ENCODE measurements at regions not wholly inside any gene's neighbourhood (a gene's known extent, or its start where the extent isn't known, plus 50 kb on each side); places are given as distances from the start of the nearest gene placed in this dataset.

GRCh38 chr10:109430043-109430760, 493.1 kb downstream of the XPNPEP1 start:
- no peak overlapping the region for H3K27ac ChIP-seq (ENCODE audit: low read depth in 1 of 2, low read length in 1 of 2)
- 90% methylated on average over 6 of the region's 6 CpGs for WGBS
- H3K36me3 ChIP-seq (ENCODE audit: control insufficient read depth in 2 of 2, insufficient read depth in 2 of 2, low read length in 1 of 2), result no peaks in the 10 kb centered on the region
- no peaks in the 10 kb centered on the region for H3K9me3 ChIP-seq (ENCODE audit: control insufficient read depth in 2 of 2, insufficient read depth in 1 of 2, low read length in 1 of 2)
- H3K4me1 ChIP-seq (ENCODE audit: control insufficient read depth in 2 of 2, insufficient read depth in 2 of 2, low read length in 2 of 2), result no peaks in the 10 kb centered on the region
- no peaks in the 10 kb centered on the region for H3K27me3 ChIP-seq (ENCODE audit: control insufficient read depth in 2 of 2, insufficient read depth in 1 of 2, low read length in 1 of 2)
- DNase-seq (ENCODE audit: low read depth in 6 of 9, low spot score in 9 of 9), result no peak
- no peak overlapping the region for H3K4me3 ChIP-seq (ENCODE audit: low read length in 2 of 2)

DNA sequence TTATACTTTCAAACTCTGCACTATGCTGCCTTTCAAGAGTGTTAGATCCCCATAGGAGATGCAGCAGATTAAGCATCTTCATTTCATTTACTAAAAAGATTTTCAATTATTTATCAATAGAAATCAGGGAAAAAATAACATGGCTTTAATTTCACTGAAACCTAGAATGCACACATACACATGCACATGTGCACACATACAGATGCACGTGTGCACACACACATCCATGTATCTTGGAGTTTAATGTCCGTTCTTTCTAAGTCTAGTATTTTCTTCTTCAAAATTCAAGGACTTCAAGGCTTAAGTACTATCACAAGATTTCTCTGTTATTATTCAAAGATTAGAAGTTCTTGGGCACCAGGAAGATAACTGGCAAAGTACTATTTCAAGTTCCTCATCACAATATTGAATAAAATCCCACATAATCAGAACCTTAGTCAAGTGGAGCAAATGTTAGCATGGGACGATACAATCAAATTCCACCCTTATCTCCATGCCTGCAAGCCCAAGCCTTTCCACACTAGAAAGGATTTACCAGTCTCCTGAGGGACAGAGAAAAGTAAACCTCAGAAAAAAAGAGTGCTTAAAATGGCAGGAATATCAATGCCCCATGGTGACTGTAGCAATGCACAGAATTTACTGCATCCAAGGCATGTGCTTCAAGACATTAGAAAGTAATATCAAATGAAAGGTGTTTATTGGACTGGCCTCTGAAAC, 494.4 kb downstream of the XPNPEP1 start:
- 90% methylated on average over 3 of the region's 3 CpGs for WGBS
- no peak for DNase-seq (ENCODE audit: low read depth in 6 of 9, low spot score in 9 of 9)
- no peaks in the 10 kb centered on the region for H3K27me3 ChIP-seq (ENCODE audit: control insufficient read depth in 2 of 2, insufficient read depth in 1 of 2, low read length in 1 of 2)

GRCh38 chr10:109427411-109427810, 495.9 kb downstream of the XPNPEP1 start:
- WGBS, result 74% methylated on average over 2 of the region's 2 CpGs
- no peak for DNase-seq (ENCODE audit: low read depth in 6 of 9, low spot score in 9 of 9)
- no peaks in the 10 kb centered on the region for H3K36me3 ChIP-seq (ENCODE audit: control insufficient read depth in 2 of 2, insufficient read depth in 2 of 2, low read length in 1 of 2)
- no peaks in the 10 kb centered on the region for H3K27me3 ChIP-seq (ENCODE audit: control insufficient read depth in 2 of 2, insufficient read depth in 1 of 2, low read length in 1 of 2)
- H3K27ac ChIP-seq (ENCODE audit: low read depth in 1 of 2, low read length in 1 of 2), result no peak overlapping the region
- H3K9me3 ChIP-seq (ENCODE audit: control insufficient read depth in 2 of 2, insufficient read depth in 1 of 2, low read length in 1 of 2), result no peaks in the 10 kb centered on the region
- H3K4me3 ChIP-seq (ENCODE audit: low read length in 2 of 2), result no peak overlapping the region
- H3K4me1 ChIP-seq (ENCODE audit: control insufficient read depth in 2 of 2, insufficient read depth in 2 of 2, low read length in 2 of 2), result no peaks in the 10 kb centered on the region

More for the DNA sequence above, 494.4 kb downstream of the XPNPEP1 start:
- no peaks in the 10 kb centered on the region for H3K36me3 ChIP-seq (ENCODE audit: control insufficient read depth in 2 of 2, insufficient read depth in 2 of 2, low read length in 1 of 2)
- no peaks in the 10 kb centered on the region for H3K9me3 ChIP-seq (ENCODE audit: control insufficient read depth in 2 of 2, insufficient read depth in 1 of 2, low read length in 1 of 2)
- no peaks in the 10 kb centered on the region for H3K4me1 ChIP-seq (ENCODE audit: control insufficient read depth in 2 of 2, insufficient read depth in 2 of 2, low read length in 2 of 2)
- H3K27ac ChIP-seq (ENCODE audit: low read depth in 1 of 2, low read length in 1 of 2), result no peak overlapping the region
- no peak overlapping the region for H3K4me3 ChIP-seq (ENCODE audit: low read length in 2 of 2)

DNA sequence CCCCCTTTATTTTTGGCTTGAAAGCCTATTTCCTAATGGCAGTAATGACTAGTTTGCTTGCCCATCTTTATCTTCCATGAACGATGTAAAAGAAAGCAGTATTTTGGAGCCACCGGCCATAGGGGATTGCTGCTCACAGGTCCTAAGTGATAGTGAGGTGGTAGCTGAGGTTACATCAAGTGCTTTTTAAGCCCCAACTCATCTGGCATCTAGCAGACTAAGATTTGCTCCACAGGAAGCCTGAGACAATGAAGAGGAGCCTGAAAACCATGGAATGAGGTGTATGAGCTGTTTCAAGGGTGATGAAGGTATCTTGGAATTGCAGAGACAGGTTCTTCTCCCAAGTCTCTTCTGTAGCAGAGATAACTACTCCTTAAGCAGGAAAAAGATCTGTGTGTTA, 496.3 kb downstream of the XPNPEP1 start:
- WGBS, result 91% methylated on average over 2 of the region's 2 CpGs
- Histone ChIP-seq H3K9me3 (ENCODE audit: control insufficient read depth in 2 of 2, insufficient read depth in 1 of 2, low read length in 1 of 2) (no peaks in the 10 kb centered on the region), H3K36me3 (ENCODE audit: control insufficient read depth in 2 of 2, insufficient read depth in 2 of 2, low read length in 1 of 2) (no peaks in the 10 kb centered on the region), H3K27ac (ENCODE audit: low read depth in 1 of 2, low read length in 1 of 2) (no peak overlapping the region), H3K27me3 (ENCODE audit: control insufficient read depth in 2 of 2, insufficient read depth in 1 of 2, low read length in 1 of 2) (no peaks in the 10 kb centered on the region), H3K4me1 (ENCODE audit: control insufficient read depth in 2 of 2, insufficient read depth in 2 of 2, low read length in 2 of 2) (no peaks in the 10 kb centered on the region), H3K4me3 (ENCODE audit: low read length in 2 of 2) (no peak overlapping the region)
- no peak for DNase-seq (ENCODE audit: low read depth in 6 of 9, low spot score in 9 of 9)

- no peaks in the 10 kb centered on the region for H3K36me3 ChIP-seq (ENCODE audit: control insufficient read depth in 2 of 2, insufficient read depth in 2 of 2, low read length in 1 of 2)
- H3K27me3 ChIP-seq (ENCODE audit: control insufficient read depth in 2 of 2, insufficient read depth in 1 of 2, low read length in 1 of 2), result no peaks in the 10 kb centered on the region
- H3K9me3 ChIP-seq (ENCODE audit: control insufficient read depth in 2 of 2, insufficient read depth in 1 of 2, low read length in 1 of 2), result no peaks in the 10 kb centered on the region
- no peaks in the 10 kb centered on the region for H3K4me1 ChIP-seq (ENCODE audit: control insufficient read depth in 2 of 2, insufficient read depth in 2 of 2, low read length in 2 of 2)
- no peak overlapping the region for H3K4me3 ChIP-seq (ENCODE audit: low read length in 2 of 2)
- H3K27ac ChIP-seq (ENCODE audit: low read depth in 1 of 2, low read length in 1 of 2), result no peak overlapping the region
- no peak for DNase-seq (ENCODE audit: low read depth in 6 of 9, low spot score in 9 of 9)
- WGBS, result 68% methylated on average over 3 of the region's 3 CpGs
Measured at GRCh38 chr10:109418795-109419194, 504.5 kb downstream of the XPNPEP1 start.

GRCh38 chr10:109417803-109418202, 505.5 kb downstream of the XPNPEP1 start:
- no peaks in the 10 kb centered on the region for H3K27me3 ChIP-seq (ENCODE audit: control insufficient read depth in 2 of 2, insufficient read depth in 1 of 2, low read length in 1 of 2)
- H3K4me3 ChIP-seq (ENCODE audit: low read length in 2 of 2), result no peak overlapping the region
- DNase-seq (ENCODE audit: low read depth in 6 of 9, low spot score in 9 of 9), result no peak
- H3K36me3 ChIP-seq (ENCODE audit: control insufficient read depth in 2 of 2, insufficient read depth in 2 of 2, low read length in 1 of 2), result no peaks in the 10 kb centered on the region
- H3K27ac ChIP-seq (ENCODE audit: low read depth in 1 of 2, low read length in 1 of 2), result no peak overlapping the region
- no peaks in the 10 kb centered on the region for H3K4me1 ChIP-seq (ENCODE audit: control insufficient read depth in 2 of 2, insufficient read depth in 2 of 2, low read length in 2 of 2)
- H3K9me3 ChIP-seq (ENCODE audit: control insufficient read depth in 2 of 2, insufficient read depth in 1 of 2, low read length in 1 of 2), result no peaks in the 10 kb centered on the region
- WGBS, result 77% methylated on average over 4 of the region's 4 CpGs

DNA sequence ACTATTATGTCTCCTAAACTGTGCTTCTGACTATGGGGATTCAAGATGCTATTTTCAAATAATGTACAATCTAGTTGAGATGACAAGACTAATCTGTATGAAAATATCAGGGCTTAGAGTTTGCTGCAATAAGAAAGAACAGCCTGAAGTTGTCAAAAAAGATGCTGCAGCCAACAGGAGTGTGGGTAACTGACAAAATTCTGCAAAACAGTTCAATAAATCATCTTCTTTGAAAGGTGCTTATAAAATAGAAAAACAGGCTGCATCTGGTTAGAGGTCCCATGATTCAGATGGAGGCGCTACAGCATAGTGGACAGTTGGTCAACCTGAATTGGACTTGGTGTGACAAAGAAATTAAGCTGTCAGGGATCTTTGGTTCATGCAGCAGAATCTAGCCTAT, 511.0 kb downstream of the XPNPEP1 start:
- no peak overlapping the region for H3K4me3 ChIP-seq (ENCODE audit: low read length in 2 of 2)
- no peaks in the 10 kb centered on the region for H3K36me3 ChIP-seq (ENCODE audit: control insufficient read depth in 2 of 2, insufficient read depth in 2 of 2, low read length in 1 of 2)
- WGBS, result 91% methylated on average over 1 of the region's 1 CpG
- no peak overlapping the region for H3K27ac ChIP-seq (ENCODE audit: low read depth in 1 of 2, low read length in 1 of 2)
- no peaks in the 10 kb centered on the region for H3K9me3 ChIP-seq (ENCODE audit: control insufficient read depth in 2 of 2, insufficient read depth in 1 of 2, low read length in 1 of 2)
- H3K27me3 ChIP-seq (ENCODE audit: control insufficient read depth in 2 of 2, insufficient read depth in 1 of 2, low read length in 1 of 2), result no peaks in the 10 kb centered on the region
- DNase-seq (ENCODE audit: low read depth in 6 of 9, low spot score in 9 of 9), result no peak
- H3K4me1 ChIP-seq (ENCODE audit: control insufficient read depth in 2 of 2, insufficient read depth in 2 of 2, low read length in 2 of 2), result no peaks in the 10 kb centered on the region

DNA sequence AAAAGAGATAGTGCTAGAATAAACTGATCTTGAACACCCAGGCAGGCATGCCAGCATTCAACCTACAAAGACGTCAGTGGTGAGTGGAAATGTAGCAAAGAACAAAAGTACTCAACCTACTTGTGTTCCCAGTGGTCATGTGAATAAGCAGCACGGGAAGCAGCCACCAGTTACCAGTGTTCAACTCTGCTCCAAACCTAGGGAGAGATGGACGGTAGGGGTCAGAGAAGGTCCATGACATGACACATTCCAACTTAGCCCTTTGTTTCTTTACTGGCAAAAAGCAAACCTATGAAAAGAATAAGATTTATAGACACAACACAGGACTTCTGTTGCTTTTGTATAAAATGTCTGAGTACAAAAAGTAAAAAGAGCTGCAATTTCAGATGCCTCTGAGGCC, 511.4 kb downstream of the XPNPEP1 start:
- Histone ChIP-seq H3K4me3 (ENCODE audit: low read length in 2 of 2) (no peak overlapping the region), H3K4me1 (ENCODE audit: control insufficient read depth in 2 of 2, insufficient read depth in 2 of 2, low read length in 2 of 2) (no peaks in the 10 kb centered on the region), H3K9me3 (ENCODE audit: control insufficient read depth in 2 of 2, insufficient read depth in 1 of 2, low read length in 1 of 2) (no peaks in the 10 kb centered on the region), H3K27ac (ENCODE audit: low read depth in 1 of 2, low read length in 1 of 2) (no peak overlapping the region), H3K36me3 (ENCODE audit: control insufficient read depth in 2 of 2, insufficient read depth in 2 of 2, low read length in 1 of 2) (no peaks in the 10 kb centered on the region), H3K27me3 (ENCODE audit: control insufficient read depth in 2 of 2, insufficient read depth in 1 of 2, low read length in 1 of 2) (no peaks in the 10 kb centered on the region)
- DNase-seq (ENCODE audit: low read depth in 6 of 9, low spot score in 9 of 9), result no peak
- WGBS, result 63% methylated on average over 3 of the region's 3 CpGs

DNA sequence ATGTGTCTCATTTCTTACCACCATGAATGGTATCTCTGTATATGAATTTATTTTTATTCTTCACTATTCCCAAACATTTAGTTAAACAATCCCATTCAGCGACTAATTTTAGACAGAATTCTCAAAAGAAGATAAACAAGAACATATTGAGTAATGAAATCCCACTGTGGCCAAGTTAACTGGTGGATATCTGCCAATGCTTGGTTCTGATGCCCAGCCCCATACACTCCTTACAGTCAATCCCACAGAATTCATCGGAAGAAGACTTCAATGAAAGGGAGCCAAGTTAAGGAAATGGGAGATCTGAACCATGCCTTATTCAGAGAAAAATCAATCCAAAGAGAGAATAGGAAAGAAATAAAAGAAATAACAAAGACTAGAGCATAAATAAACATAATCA, 518.0 kb downstream of the XPNPEP1 start:
- 90% methylated on average over 2 of the region's 2 CpGs for WGBS
- H3K27ac ChIP-seq (ENCODE audit: low read depth in 1 of 2, low read length in 1 of 2), result no peak overlapping the region

More for the DNA sequence above, 518.0 kb downstream of the XPNPEP1 start:
- H3K27me3 ChIP-seq (ENCODE audit: control insufficient read depth in 2 of 2, insufficient read depth in 1 of 2, low read length in 1 of 2), result no peaks in the 10 kb centered on the region
- no peaks in the 10 kb centered on the region for H3K36me3 ChIP-seq (ENCODE audit: control insufficient read depth in 2 of 2, insufficient read depth in 2 of 2, low read length in 1 of 2)
- H3K9me3 ChIP-seq (ENCODE audit: control insufficient read depth in 2 of 2, insufficient read depth in 1 of 2, low read length in 1 of 2), result no peaks in the 10 kb centered on the region
- DNase-seq (ENCODE audit: low read depth in 6 of 9, low spot score in 9 of 9), result no peak
- H3K4me1 ChIP-seq (ENCODE audit: control insufficient read depth in 2 of 2, insufficient read depth in 2 of 2, low read length in 2 of 2), result no peaks in the 10 kb centered on the region
- no peak overlapping the region for H3K4me3 ChIP-seq (ENCODE audit: low read length in 2 of 2)
